AG08396 (cell line): ENCODE measurements at regions not wholly inside any gene's neighbourhood (a gene's known extent, or its start where the extent isn't known, plus 50 kb on each side); places are given as distances from the start of the nearest gene placed in this dataset.
A peak's percentile ranks its signal among the peaks of the same experiment; 100 is the strongest.
"Not testable (repeated sequence)": the region's sequence is repeated elsewhere in the genome, so short reads cannot be mapped to it uniquely, and the experiment has no call there.

Experiments used
- DNase-seq: peaks from one replicate; pipeline ENCODE4 v3.0.0; 2012; ENCODE audit warnings: low spot score, mixed read lengths

GRCh38 chr6:100226811-100227210 lies 232.8 kb upstream of the MCHR2 start:
- no peak for DNase-seq

DNA sequence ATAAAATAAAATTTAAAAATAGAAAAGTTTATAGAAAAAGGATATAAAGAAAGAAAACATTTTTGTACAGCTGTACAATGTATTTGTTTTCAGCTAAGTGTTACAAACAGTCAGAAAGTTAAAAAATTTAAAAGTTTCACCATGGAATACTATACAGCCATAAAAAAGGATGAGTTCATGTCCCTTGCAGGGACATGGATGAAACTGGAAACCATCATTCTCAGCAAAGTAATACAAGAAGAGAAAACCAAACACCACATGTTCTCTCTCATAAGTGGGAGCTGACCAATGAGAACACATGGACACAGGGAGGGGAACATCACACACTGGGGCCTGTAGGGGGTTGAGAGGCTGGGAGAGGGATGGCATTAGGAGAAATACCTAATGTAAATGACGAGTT lies 229.9 kb upstream of the MCHR2 start:
- DNase-seq, result not testable (repeated sequence)

GRCh38 chr6:100220543-100220942 lies 226.5 kb upstream of the MCHR2 start:
- no peak for DNase-seq

DNA sequence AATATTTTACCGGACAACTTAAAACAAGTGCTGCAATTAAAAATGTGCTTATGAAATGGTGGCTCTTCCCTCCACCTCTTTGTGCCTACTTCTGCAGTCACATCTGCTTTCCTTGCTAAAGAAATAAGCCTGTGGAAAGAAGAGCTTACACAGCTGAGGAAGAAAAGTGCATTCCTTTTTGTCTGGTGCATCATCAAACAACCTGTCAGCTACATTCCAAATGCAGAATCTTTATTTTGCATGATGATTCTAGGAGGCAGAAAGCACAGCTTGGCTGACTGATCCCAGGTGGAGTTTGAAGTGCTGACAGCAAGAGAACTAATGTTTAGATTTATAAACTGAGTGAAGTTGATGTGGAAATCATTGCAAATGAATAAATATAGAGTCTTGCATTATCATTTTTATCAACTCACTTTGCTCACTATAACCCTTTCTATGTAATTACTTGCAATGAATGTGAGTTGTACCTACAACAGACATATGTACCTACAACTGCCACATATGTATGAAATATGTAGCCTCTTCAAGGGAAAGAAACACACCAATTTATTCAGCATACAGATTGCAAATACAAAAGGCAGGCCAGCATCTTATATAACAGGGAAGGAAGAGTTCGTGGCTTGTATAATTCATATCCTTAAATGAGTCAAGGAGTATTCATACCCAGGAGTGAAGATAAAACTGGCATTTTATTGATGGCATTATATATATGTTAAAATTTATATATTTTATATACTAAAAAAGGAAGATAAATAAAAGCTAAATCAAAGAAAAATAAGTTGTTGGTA lies 223.4 kb upstream of the MCHR2 start:
- DNase-seq, result no peak

- no peak for DNase-seq
Measured at GRCh38 chr6:100216760-100217159, 222.7 kb upstream of the MCHR2 start.

DNA sequence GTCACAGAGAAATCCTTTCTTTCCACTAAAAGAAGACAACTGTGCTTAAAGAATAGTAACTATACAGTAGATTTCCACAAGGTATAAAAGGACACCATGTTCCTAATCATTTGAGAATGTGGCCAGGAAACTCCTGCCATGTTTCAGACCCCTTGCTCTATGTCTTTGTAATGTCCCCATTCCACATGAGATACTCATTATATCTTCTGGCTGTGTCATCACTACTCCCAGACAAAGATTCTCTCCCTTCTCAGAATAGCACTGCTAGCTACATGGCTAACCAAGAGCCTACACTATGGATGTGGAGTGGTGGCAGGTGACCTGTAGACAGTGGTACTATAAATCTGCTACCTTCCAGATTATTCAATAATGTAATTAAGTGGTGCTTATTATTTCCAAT lies 218.1 kb upstream of the MCHR2 start:
- no peak for DNase-seq

GRCh38 chr6:100210137-100211117 lies 216.4 kb upstream of the MCHR2 start:
- DNase-seq, result no peak

GRCh38 chr6:100209323-100210136 lies 215.5 kb upstream of the MCHR2 start:
- no peak for DNase-seq

DNA sequence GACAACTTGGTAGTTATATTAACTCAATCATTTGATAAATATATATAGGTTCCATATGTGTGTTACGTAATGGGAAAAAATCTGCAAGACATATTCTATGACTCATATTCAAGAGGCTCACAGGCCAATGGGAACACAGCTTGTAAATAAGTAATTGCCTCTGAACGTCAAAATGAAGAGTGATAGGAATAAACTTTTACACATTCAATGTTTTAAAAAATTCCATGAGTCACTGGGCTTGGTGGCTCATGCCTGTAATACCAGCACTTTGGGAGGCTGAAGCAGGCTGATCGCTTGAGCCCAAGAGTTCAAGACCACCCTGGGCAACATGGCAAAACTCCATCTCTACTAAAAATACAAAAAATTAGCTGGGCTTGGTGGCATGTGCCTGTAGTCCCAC lies 209.4 kb upstream of the MCHR2 start:
- peak; percentile 68 for DNase-seq

- peak; percentile 82 for DNase-seq
Measured at GRCh38 chr6:100202417-100203194, 208.6 kb upstream of the MCHR2 start.

GRCh38 chr6:100196214-100196982 lies 202.4 kb upstream of the MCHR2 start:
- not testable (repeated sequence) for DNase-seq

DNA sequence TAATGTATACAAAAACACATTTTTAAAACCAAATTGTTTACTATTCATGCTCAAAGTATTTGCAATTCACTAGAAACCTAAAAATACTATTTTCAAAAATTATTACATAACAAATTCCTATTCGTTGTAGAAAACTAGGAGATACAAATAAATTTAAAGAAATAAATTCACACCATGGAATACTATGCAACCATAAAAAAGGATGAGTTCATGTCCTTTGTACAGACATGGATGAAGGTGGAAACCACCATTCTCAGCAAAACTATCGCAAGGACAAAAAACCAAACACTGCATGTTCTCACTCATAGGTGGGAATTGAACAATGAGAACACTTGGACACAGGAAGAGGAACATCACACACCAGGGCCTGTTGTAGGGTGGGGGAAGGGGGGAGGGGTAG lies 201.2 kb upstream of the MCHR2 start:
- not testable (repeated sequence) for DNase-seq

- DNase-seq, result no peak
Measured at GRCh38 chr6:100194535-100194934, 200.5 kb upstream of the MCHR2 start.

- no peak for DNase-seq
Measured at GRCh38 chr6:100188754-100189153, 194.7 kb upstream of the MCHR2 start.

DNA sequence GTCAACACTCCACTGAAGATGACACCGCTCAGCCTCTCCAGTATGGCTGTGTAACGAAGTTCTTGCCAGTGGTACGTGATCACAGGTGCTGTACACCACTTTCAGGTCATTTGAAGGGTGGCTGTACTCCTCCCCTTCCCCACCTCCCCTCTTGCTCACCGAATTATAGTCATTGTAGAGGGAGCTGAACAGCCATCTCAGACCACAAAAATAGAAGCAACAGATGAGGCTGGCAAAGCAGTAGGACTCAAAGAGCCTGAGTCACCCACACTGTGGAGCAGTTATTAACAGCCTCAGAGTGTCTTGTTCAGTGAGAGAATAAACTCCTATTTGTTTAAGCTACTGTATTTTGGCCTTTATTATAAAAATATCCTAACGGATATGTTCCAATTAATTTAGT lies 192.5 kb upstream of the MCHR2 start:
- no peak for DNase-seq

DNA sequence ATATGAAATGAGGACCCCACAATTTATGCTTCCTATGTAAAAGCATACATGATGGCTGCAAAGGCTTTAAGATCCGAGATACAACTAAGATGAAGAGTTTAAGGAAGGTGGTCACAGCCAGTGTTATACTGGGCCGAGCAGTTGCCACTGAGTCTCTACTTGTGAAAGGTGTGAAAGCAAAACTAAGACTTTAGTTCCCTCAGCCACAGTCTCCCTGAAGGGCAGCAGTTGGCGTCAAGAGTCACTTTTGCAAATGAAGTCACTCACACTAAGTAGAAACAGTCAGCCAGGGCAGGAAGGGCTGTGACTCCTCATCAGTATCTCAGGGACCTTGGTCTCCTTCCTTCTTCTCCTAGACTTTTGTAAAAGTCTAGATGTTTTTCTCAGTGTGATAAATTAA lies 191.6 kb upstream of the MCHR2 start:
- DNase-seq, result no peak

DNA sequence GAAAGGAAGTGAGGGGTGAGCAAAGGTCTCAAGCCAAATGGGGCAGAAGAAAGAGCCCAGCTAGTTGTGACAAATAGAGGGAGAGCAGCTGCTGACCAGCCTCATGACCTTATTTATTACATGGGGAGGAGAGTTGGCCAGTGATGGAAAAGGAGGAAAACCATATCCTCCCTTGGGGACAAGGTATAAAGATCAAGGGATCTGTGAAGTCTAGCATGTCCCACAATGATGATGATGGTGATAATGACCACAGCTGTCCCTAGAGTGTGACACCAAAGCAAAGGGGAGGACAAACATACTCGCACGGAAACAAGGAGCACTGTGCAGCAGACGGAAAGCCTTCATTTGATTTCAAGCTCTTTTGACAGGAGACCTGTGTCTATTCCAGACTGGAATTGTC lies 190.4 kb upstream of the MCHR2 start:
- DNase-seq, result no peak

DNA sequence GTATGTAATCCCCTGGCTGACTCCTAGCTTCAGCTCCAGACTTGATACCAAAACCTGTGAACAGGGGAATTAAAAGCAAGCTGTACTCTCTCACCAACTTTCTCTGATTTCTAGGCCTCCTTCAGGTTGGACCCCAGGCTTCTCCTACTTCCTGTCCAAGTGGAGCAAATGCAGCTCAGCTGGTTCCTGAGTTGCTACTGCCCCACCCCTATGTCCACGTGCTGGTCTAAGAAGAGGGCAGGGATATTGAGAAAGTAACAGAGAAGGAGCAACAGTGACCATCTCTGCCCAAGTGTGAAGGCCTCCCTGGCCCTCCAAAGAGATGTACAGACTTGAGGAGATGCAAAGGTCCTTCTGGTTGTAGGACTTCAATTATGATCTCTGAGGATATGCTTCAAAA lies 188.3 kb upstream of the MCHR2 start:
- DNase-seq, result no peak

GRCh38 chr6:100181309-100181708 lies 187.3 kb upstream of the MCHR2 start:
- no peak for DNase-seq

- no peak for DNase-seq
Measured at GRCh38 chr6:100179576-100179975, 185.6 kb upstream of the MCHR2 start.

- DNase-seq, result no peak
Measured at GRCh38 chr6:100177956-100178355, 183.9 kb upstream of the MCHR2 start.
